HG03095 (cell line): ENCODE measurements at regions not wholly inside any gene's neighbourhood (a gene's known extent, or its start where the extent isn't known, plus 50 kb on each side); places are given as distances from the start of the nearest gene placed in this dataset.

Experiments
- ATAC-seq: cut with Tn5 transposase; IDR thresholded peaks from one replicate; pipeline ENCODE4 v1.9.1; 2021; ENCODE audit warnings: moderate library complexity; ENCODE audit not compliant: unreplicated experiment

- ATAC-seq: no peak
Measured at GRCh38 chr2:23134726-23135125, 250.3 kb upstream of the KLHL29 start.

- no peak for ATAC-seq
Measured at GRCh38 chr2:23135481-23136100, 249.4 kb upstream of the KLHL29 start.

GRCh38 chr2:23137166-23137565, 247.8 kb upstream of the KLHL29 start:
- ATAC-seq: no peak

GRCh38 chr2:23138701-23139100, 246.3 kb upstream of the KLHL29 start:
- ATAC-seq: no peak

GRCh38 chr2:23145460-23145859, 239.5 kb upstream of the KLHL29 start:
- no peak for ATAC-seq

- ATAC-seq: no peak
Measured at GRCh38 chr2:23146011-23146410, 239.0 kb upstream of the KLHL29 start.

- ATAC-seq: no peak
Measured at GRCh38 chr2:23148342-23148741, 236.6 kb upstream of the KLHL29 start.

- no peak for ATAC-seq
Measured at GRCh38 chr2:23149777-23150176, 235.2 kb upstream of the KLHL29 start.

- no peak for ATAC-seq
Measured at GRCh38 chr2:23153484-23153883, 231.5 kb upstream of the KLHL29 start.

GRCh38 chr2:23155022-23155421, 230.0 kb upstream of the KLHL29 start:
- ATAC-seq: no peak

GRCh38 chr2:23157812-23158211, 227.2 kb upstream of the KLHL29 start:
- ATAC-seq: no peak

- no peak for ATAC-seq
Measured at GRCh38 chr2:23158306-23158705, 226.7 kb upstream of the KLHL29 start.

- no peak for ATAC-seq
Measured at GRCh38 chr2:23159746-23160405, 225.1 kb upstream of the KLHL29 start.

GRCh38 chr2:23164173-23164572, 220.8 kb upstream of the KLHL29 start:
- no peak for ATAC-seq

GRCh38 chr2:23169896-23170295, 215.1 kb upstream of the KLHL29 start:
- no peak for ATAC-seq

- no peak for ATAC-seq
Measured at GRCh38 chr2:23171108-23171507, 213.9 kb upstream of the KLHL29 start.

- ATAC-seq: no peak
Measured at GRCh38 chr2:23178396-23178795, 206.6 kb upstream of the KLHL29 start.

GRCh38 chr2:23183733-23184132, 201.2 kb upstream of the KLHL29 start:
- ATAC-seq: no peak

- no peak for ATAC-seq
Measured at GRCh38 chr2:23198316-23199114, 186.5 kb upstream of the KLHL29 start.

- ATAC-seq: no peak
Measured at GRCh38 chr2:23199115-23199918, 185.7 kb upstream of the KLHL29 start.

GRCh38 chr2:23200068-23200786, 184.8 kb upstream of the KLHL29 start:
- ATAC-seq: no peak
